ENCODE measurements at regions not wholly inside any gene's neighbourhood (a gene's known extent, or its start where the extent isn't known, plus 50 kb on each side); places are given as distances from the start of the nearest gene placed in this dataset.

- no peak for TF ChIP-seq CTCF (IDR thresholded peaks at IDR 0.05; ENCODE audit: poor library complexity, severe bottlenecking)
- DNase-seq (ENCODE audit: low spot score) (no peak), ATAC-seq (ENCODE audit: low read depth) (no peak)
- Histone ChIP-seq H3K27me3 (ENCODE audit: insufficient read depth, poor library complexity, severe bottlenecking) (no peaks in the 10 kb centered on the region), H3K4me3 (ENCODE audit: severe bottlenecking) (no peak overlapping the region), H3K36me3 (ENCODE audit: low read depth) (no peaks in the 10 kb centered on the region), H3K9me3 (ENCODE audit: severe bottlenecking) (no peaks in the 10 kb centered on the region), H3K4me1 (ENCODE audit: insufficient read depth, poor library complexity, severe bottlenecking) (no peaks in the 10 kb centered on the region), H3K27ac (ENCODE audit: poor library complexity, severe bottlenecking) (no peak overlapping the region)
These were observed 207.8 kb downstream of the GATA3 start for GRCh38 chr10:8262317-8262716.

GRCh38 chr10:8269976-8270375, 215.5 kb downstream of the GATA3 start:
- TF ChIP-seq CTCF (IDR thresholded peaks at IDR 0.05; ENCODE audit: poor library complexity, severe bottlenecking): no peak
- no peaks in the 10 kb centered on the region for H3K27me3 ChIP-seq (ENCODE audit: insufficient read depth, poor library complexity, severe bottlenecking)
- H3K9me3 ChIP-seq (ENCODE audit: severe bottlenecking): no peaks in the 10 kb centered on the region
- H3K36me3 ChIP-seq (ENCODE audit: low read depth): no peaks in the 10 kb centered on the region
- H3K27ac ChIP-seq (ENCODE audit: poor library complexity, severe bottlenecking): no peak overlapping the region
- ATAC-seq (ENCODE audit: low read depth): no peak
- DNase-seq (ENCODE audit: low spot score): no peak
- peaks cover 12% of the 10 kb centered on the region for H3K4me1 ChIP-seq (ENCODE audit: insufficient read depth, poor library complexity, severe bottlenecking)
- no peak overlapping the region for H3K4me3 ChIP-seq (ENCODE audit: severe bottlenecking)

- ATAC-seq (ENCODE audit: low read depth) (peak; percentile 48; the same call in 1 of the 3 replicates), DNase-seq (ENCODE audit: low spot score) (no peak)
- H3K36me3 ChIP-seq (ENCODE audit: low read depth): no peaks in the 10 kb centered on the region
- no peak overlapping the region for H3K4me3 ChIP-seq (ENCODE audit: severe bottlenecking)
- H3K27ac ChIP-seq (ENCODE audit: poor library complexity, severe bottlenecking): peak overlapping the region; percentile 36
- H3K9me3 ChIP-seq (ENCODE audit: severe bottlenecking): no peaks in the 10 kb centered on the region
- H3K4me1 ChIP-seq (ENCODE audit: insufficient read depth, poor library complexity, severe bottlenecking): peaks cover 12% of the 10 kb centered on the region
- no peaks in the 10 kb centered on the region for H3K27me3 ChIP-seq (ENCODE audit: insufficient read depth, poor library complexity, severe bottlenecking)
- TF ChIP-seq CTCF (IDR thresholded peaks at IDR 0.05; ENCODE audit: poor library complexity, severe bottlenecking): no peak
These were observed 218.4 kb downstream of the GATA3 start for GRCh38 chr10:8272794-8273425.

GRCh38 chr10:8273749-8274148, 219.3 kb downstream of the GATA3 start:
- DNase-seq (ENCODE audit: low spot score): no peak
- H3K27me3 ChIP-seq (ENCODE audit: insufficient read depth, poor library complexity, severe bottlenecking): no peaks in the 10 kb centered on the region
- H3K27ac ChIP-seq (ENCODE audit: poor library complexity, severe bottlenecking): peak overlapping the region; percentile 36
- no peaks in the 10 kb centered on the region for H3K9me3 ChIP-seq (ENCODE audit: severe bottlenecking)
- peaks cover 12% of the 10 kb centered on the region for H3K4me1 ChIP-seq (ENCODE audit: insufficient read depth, poor library complexity, severe bottlenecking)
- H3K36me3 ChIP-seq (ENCODE audit: low read depth): no peaks in the 10 kb centered on the region
- no peak overlapping the region for H3K4me3 ChIP-seq (ENCODE audit: severe bottlenecking)
- no peak for TF ChIP-seq CTCF (IDR thresholded peaks at IDR 0.05; ENCODE audit: poor library complexity, severe bottlenecking)
- peak; percentile 68 for ATAC-seq (ENCODE audit: low read depth)

- H3K27me3 ChIP-seq (ENCODE audit: insufficient read depth, poor library complexity, severe bottlenecking): no peaks in the 10 kb centered on the region
- H3K27ac ChIP-seq (ENCODE audit: poor library complexity, severe bottlenecking): no peak overlapping the region
- no peak overlapping the region for H3K4me3 ChIP-seq (ENCODE audit: severe bottlenecking)
- no peaks in the 10 kb centered on the region for H3K36me3 ChIP-seq (ENCODE audit: low read depth)
- H3K4me1 ChIP-seq (ENCODE audit: insufficient read depth, poor library complexity, severe bottlenecking): peaks cover 18% of the 10 kb centered on the region
- ATAC-seq (ENCODE audit: low read depth) (no peak), DNase-seq (ENCODE audit: low spot score) (no peak)
- no peak for TF ChIP-seq CTCF (IDR thresholded peaks at IDR 0.05; ENCODE audit: poor library complexity, severe bottlenecking)
- H3K9me3 ChIP-seq (ENCODE audit: severe bottlenecking): no peaks in the 10 kb centered on the region
These were observed 221.4 kb downstream of the GATA3 start for GRCh38 chr10:8275911-8276310.

Measured in RWPE2 (cell line).